ENCODE measurements at regions not wholly inside any gene's neighbourhood (a gene's known extent, or its start where the extent isn't known, plus 50 kb on each side); places are given as distances from the start of the nearest gene placed in this dataset.

DNA sequence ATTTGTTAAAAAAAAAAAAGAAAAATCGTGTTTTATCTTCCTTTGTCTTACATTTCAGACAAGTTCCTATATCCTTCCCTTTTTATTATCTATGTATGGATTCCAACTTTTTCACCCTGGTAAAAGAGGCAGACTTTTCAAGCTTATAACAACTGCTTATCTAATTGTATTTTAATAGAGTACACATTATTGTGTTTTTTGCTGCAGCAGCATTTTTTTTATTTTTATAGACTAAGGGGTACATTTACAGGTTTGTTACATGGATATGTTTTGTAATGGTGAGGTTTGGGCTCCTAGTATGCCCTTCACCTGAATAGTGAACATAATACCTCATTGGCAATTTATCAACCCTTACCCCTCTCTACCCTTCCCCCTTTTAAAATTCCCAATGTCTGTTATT is 195.0 kb upstream of the RGMB start:
- no peak for TF ChIP-seq CTCF (conservative IDR thresholded peaks at IDR 0.05; ENCODE audit: low read length)
- no peak overlapping the region for H3K4me3 ChIP-seq (ENCODE audit: low read length)
- no peak for DNase-seq (ENCODE audit: low read depth)

DNA sequence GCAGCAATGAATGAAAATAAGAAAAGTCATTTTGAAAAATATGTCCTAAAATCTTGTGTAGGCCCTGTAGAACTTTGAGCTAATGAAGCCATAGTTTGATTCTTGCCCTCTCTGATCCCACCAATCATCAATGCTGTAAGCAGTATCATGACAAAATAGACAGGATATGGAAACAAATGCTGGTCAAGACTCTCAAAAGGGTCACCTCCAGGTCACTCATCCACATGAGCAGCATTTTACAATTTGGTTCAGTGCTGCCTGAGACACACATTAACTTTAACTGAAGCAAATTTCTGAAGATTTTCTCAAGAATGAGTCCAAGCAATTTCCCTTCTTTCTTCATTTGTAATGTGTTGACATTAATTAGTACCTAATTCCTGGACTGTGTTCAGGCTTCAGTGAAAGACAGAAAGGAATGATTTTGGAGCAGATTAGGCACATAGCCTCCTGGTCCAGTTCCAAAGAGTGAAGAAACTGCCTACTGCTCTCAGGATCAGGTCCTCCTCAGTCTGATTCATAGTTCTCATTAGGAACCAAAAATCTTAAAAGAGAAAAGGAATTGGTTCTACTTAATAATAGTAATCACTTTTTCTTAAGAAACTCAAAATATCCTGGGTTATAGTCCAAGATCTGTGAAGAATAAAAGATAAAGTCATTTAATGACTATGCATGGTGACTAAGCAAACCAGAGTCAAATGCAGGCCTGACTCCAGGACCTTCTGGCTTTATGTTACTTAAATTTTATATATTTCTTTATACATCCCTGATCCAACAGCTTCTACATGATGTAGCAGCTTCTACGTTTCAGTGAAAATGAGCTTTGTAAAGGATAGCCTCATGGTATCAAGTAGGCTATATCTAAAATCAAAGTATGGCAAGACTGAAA is 192.1 kb upstream of the RGMB start:
- no peak for TF ChIP-seq CTCF (conservative IDR thresholded peaks at IDR 0.05; ENCODE audit: low read length)
- peak; percentile 86 for DNase-seq (ENCODE audit: low read depth)
- no peak overlapping the region for H3K4me3 ChIP-seq (ENCODE audit: low read length)

- H3K4me3 ChIP-seq (ENCODE audit: low read length): no peak overlapping the region
- TF ChIP-seq CTCF (conservative IDR thresholded peaks at IDR 0.05; ENCODE audit: low read length): no peak
- no peak for DNase-seq (ENCODE audit: low read depth)
These were observed 189.9 kb upstream of the RGMB start for GRCh38 chr5:98583586-98583985.

DNA sequence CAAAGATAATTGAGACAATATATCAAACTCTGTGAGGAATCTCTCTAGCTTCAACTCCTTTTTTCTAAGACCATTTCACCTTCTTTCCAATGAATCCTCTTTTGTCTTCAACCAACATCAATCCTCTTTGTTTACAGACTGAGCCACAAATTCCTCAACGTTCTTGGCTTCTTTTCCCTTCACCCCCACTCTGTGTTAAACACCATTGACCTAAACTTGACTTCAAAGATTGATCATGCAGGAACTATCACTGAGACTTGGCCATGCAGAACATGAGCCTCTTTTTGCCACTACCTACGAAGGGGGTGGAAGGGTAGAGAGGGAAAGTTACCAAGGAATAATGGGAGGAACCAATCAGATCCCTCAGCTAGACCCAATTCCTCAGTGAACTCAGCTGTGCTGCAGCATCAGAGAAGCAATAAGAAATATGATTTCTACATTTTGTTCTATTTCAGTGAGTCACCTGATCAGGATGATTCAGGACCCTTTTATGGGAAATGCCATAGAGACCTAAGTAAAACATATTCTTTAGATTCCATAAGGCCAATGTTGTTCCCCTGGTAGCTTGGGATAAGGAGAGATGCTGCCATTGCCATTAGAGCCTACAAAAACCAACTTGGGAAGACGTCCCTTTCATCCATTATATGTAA is 187.7 kb upstream of the RGMB start:
- no peak for DNase-seq (ENCODE audit: low read depth)
- no peak for TF ChIP-seq CTCF (conservative IDR thresholded peaks at IDR 0.05; ENCODE audit: low read length)
- H3K4me3 ChIP-seq (ENCODE audit: low read length): no peak overlapping the region

- DNase-seq (ENCODE audit: low read depth): no peak
- no peak for TF ChIP-seq CTCF (conservative IDR thresholded peaks at IDR 0.05; ENCODE audit: low read length)
- no peak overlapping the region for H3K4me3 ChIP-seq (ENCODE audit: low read length)
These were observed 186.9 kb upstream of the RGMB start for GRCh38 chr5:98586581-98586980.

GRCh38 chr5:98587166-98587565 is 186.3 kb upstream of the RGMB start:
- no peak for TF ChIP-seq CTCF (conservative IDR thresholded peaks at IDR 0.05; ENCODE audit: low read length)
- H3K4me3 ChIP-seq (ENCODE audit: low read length): no peak overlapping the region
- no peak for DNase-seq (ENCODE audit: low read depth)

GRCh38 chr5:98588215-98588614 is 185.2 kb upstream of the RGMB start:
- no peak overlapping the region for H3K4me3 ChIP-seq (ENCODE audit: low read length)
- no peak for TF ChIP-seq CTCF (conservative IDR thresholded peaks at IDR 0.05; ENCODE audit: low read length)
- DNase-seq (ENCODE audit: low read depth): peak; percentile 64
